GM12878 (cell line): ENCODE measurements at regions not wholly inside any gene's neighbourhood (a gene's known extent, or its start where the extent isn't known, plus 50 kb on each side); places are given as distances from the start of the nearest gene placed in this dataset.

ENCODE experiments used
- HDGF ChIP-seq: fragments of 450-650 bp; IDR thresholded peaks from 2 replicates; pipeline ENCODE4 v1.6.1; 2016; ENCODE audit warnings: antibody characterized with exemption
- MYB ChIP-seq: fragments of 150-350 bp; IDR thresholded peaks from 2 replicates; pipeline ENCODE4 v1.6.1; 2014; ENCODE audit warnings: mild to moderate bottlenecking, low read depth, low read length, borderline replicate concordance
- SKIL ChIP-seq: fragments of 450-650 bp; IDR thresholded peaks from 2 replicates; pipeline ENCODE4 v1.6.1; 2017; ENCODE audit warnings: mild to moderate bottlenecking, low read depth, inconsistent platforms; ENCODE audit not compliant: poor library complexity, severe bottlenecking
- SMAD5 ChIP-seq: IDR thresholded peaks from 2 replicates; pipeline ENCODE4 v1.6.1; 2016; ENCODE audit warnings: antibody characterized with exemption, low read depth
- TAF1 ChIP-seq: IDR thresholded peaks from 2 replicates; pipeline ENCODE4 v1.6.1; 2011; ENCODE audit warnings: mild to moderate bottlenecking, low read depth, low read length, borderline replicate concordance
- ZBTB40 ChIP-seq: fragments of 450-650 bp; IDR thresholded peaks from 2 replicates; pipeline ENCODE4 v1.6.1; 2016; ENCODE audit warnings: mild to moderate bottlenecking, moderate library complexity, borderline replicate concordance
- ZNF217 ChIP-seq: fragments of 450-650 bp; IDR thresholded peaks from 2 replicates; pipeline ENCODE4 v1.6.1; 2017; ENCODE audit warnings: antibody characterized with exemption, mild to moderate bottlenecking
- ZNF274 ChIP-seq: IDR thresholded peaks from one replicate; pipeline ENCODE4 v1.8.0; 2011; ENCODE audit not compliant: insufficient read length, insufficient read depth
- ZNF384 ChIP-seq: IDR thresholded peaks from 2 replicates; pipeline ENCODE4 v1.6.1; 2012; ENCODE audit warnings: low read depth, mild to moderate bottlenecking, low read length, improper control_type of control experiment, borderline replicate concordance
- TF ChIP-seq, protein P1 (sequence below): IDR thresholded peaks from 2 replicates; pipeline ENCODE4 v1.6.1; 2011; ENCODE audit warnings: borderline replicate concordance, low read depth, mild to moderate bottlenecking, moderate library complexity, mixed read lengths, low read length; ENCODE audit not compliant: insufficient read depth; ENCODE audit errors: extremely low read length

DNA sequence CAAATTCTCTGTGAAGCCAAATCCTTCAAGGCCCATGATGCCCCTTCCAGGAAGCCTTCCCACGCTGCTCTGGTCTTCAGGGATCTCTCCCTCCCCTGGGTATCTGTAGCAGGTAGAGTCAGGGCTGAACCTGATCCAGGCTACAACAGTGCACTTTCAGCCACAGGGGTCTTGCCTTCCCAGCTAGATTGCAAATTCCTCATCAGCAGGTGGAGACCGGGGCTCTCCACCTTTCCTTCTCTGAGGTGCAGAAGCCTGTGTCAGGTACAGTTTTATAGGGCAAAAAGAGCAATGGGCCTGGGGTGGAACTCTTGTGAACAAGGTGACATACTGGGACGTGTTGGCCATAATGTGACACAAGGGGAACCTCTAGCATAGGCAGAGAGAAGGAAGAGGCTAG lies 312.9 kb downstream of the MYCN start (continued):
- no peak for TF ChIP-seq MYB
- no peak for TF ChIP-seq ZNF274
- no peak for TF ChIP-seq SMAD5
- TF ChIP-seq, protein P1, sequence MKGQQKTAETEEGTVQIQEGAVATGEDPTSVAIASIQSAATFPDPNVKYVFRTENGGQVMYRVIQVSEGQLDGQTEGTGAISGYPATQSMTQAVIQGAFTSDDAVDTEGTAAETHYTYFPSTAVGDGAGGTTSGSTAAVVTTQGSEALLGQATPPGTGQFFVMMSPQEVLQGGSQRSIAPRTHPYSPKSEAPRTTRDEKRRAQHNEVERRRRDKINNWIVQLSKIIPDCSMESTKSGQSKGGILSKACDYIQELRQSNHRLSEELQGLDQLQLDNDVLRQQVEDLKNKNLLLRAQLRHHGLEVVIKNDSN, result no peak
- no peak for TF ChIP-seq HDGF
- no peak for TF ChIP-seq TAF1
- no peak for TF ChIP-seq ZNF217
- TF ChIP-seq ZNF384, result no peak
- no peak for TF ChIP-seq ZBTB40
- no peak for TF ChIP-seq SKIL
